OCI-M1 (cell line): ENCODE measurements at regions not wholly inside any gene's neighbourhood (a gene's known extent, or its start where the extent isn't known, plus 50 kb on each side); places are given as distances from the start of the nearest gene placed in this dataset.

Experiments used
- DNase-seq: peaks from one replicate; lab custom pipeline; 2025; lab: John Stamatoyannopoulos, UW

DNA sequence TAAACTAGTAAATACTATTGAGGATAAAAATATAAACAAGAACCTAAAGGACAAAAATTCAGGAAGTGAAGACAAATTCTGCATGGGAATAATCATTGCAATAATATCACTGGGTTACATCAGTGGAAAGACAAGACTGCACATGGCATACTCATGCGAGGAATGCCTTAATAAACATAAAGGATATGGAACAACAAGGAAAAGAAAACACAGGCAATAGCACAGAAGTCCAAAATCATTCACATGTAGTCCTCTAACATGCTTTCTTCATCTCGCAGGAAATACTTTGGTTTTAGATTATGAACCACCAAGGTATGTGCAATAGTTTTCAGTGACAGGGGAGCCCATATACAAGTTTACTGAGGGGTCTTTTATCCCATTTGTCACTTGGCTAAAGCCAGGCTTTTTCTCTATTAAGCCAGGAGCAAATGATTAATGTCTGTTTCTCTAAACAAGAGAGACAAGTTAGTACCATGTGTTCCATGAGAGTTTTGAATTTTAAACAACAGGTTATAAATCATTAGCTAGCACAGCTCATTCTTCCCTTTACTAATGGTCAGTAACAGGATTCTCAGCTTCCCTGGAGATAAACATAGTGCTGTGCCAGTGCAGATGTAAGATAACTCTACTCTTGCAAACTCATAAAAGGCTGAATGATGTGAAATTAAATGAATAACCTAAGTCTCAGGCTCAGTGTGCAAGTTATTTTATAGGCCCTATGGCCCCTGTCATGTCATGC is 353.6 kb upstream of the FSIP2 start:
- no peak for DNase-seq

DNA sequence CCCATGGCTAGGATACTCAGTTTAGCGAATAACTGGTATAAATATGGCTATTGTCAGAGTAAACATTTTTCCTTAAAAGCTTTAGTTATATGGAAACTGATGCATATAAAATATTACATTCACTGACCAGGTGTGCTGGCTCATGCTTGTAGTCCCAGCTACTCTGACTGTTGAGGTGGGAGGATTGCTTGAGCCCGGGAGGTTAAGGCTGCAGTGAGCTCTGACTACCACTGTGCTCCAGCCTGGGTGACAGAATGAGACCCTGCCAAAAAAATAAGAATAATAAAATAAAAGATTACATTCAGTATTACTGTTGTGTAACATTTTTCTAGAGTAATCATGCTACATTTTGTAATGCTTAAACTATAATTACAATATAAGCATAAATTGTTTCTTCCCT is 350.4 kb upstream of the FSIP2 start:
- no peak for DNase-seq

DNA sequence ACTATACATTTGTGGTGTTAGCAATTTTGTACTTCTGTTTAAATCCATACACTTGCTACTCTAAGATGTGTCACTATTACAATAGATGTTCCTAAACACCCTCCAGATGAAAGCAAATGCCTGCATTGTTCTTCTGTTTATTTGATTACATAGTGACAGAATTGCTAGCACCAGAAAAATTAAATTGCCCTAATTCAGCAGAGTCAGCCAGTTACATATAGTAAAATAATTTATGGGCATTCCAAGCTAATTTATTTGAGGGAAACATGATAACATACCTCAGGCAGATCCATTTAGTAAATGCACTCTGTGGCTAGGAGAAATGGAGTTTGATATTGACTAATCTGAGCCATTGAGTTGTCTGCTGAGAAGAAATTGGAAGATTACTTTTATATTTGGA is 347.1 kb upstream of the FSIP2 start:
- DNase-seq: no peak

DNA sequence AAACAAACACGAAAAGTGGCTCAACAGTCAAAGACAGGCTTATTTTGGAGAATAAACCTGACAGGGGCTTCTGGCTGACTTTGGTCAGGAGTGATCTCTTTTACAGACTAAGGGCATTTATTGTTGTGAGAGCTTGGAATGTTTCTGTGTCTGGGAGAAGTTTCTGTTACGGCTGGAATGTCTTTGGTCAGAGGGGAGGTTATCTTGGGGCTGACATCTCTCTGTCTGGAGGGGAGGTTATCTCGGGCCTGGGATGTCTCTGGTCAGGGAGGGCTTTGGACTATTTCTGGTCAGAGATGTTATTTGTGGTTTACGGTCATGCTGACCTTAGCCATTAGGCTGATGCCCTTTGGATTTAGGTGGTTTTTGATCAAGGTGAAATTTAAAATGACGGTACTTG is 345.5 kb upstream of the FSIP2 start:
- DNase-seq: no peak

DNA sequence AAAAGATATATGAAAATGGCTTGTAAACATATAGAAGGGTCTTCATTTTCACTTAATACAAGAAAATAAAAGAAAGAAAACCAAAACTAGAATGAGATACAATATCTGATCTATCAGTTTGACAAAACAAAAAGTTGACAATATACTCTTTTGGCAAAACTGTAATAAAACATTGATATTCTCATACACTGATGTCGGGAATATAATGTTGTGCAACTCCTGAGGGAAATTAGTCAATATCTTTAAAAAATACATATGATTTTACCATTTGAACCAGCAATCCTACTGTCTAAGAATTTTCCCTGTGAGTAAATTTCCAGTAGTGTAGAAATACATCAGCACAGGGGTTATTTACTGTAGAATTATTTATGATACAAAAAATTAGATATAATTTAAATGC is 336.1 kb upstream of the FSIP2 start:
- no peak for DNase-seq

DNA sequence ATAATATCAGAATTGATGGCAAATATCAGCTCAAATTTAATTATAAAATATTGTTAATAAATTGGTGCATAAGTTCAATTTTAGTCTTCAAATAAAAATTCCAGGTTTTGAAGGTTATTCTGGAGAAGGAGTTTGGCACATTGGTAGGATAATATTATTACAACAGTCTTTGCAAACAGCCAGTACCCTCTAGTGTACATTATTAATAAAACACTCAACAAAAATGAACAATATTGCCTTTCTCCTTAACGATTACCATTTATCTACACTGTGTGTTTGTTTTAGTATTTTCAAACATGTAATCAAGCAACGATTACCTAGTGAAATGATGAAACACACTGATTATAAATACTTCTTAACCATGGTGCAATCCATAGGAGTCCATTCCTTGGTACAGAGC is 334.0 kb upstream of the FSIP2 start:
- DNase-seq: no peak

DNA sequence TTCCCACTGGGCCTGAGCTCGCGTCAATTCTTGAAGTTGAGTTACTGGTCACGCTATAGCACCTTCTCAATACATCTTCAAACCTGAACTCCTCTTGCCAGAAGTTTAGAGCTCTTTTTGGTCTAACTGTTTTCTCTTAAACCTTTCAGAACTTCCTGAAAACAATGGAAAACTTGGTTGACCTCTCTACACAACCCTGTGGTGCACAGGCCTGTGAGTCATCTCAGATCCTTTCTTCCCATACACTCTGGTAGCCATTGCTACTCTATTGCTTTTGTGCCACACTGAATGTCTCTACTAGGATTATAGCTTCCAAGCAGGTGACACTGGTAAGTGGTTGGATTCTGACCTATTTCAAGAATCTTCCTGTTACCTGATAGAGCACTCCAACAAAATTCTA is 321.5 kb upstream of the FSIP2 start:
- no peak for DNase-seq

DNA sequence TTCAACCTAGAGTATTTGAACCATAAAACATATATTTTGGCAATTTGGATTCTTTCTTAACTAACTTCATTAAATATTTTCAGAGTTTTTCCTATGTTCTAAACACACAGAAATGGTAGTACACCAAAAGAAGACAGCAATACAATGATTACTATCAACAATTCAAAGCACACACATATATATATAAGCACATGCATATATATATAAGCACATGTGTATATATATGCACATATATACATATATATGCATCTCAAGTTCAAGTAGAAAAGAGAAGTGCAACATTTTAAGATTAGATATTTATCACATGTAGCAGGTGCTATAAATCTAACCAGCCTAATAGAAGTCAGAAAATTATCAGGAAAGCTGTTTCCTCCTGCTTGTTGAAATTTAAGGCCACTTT is 320.9 kb upstream of the FSIP2 start:
- no peak for DNase-seq

DNA sequence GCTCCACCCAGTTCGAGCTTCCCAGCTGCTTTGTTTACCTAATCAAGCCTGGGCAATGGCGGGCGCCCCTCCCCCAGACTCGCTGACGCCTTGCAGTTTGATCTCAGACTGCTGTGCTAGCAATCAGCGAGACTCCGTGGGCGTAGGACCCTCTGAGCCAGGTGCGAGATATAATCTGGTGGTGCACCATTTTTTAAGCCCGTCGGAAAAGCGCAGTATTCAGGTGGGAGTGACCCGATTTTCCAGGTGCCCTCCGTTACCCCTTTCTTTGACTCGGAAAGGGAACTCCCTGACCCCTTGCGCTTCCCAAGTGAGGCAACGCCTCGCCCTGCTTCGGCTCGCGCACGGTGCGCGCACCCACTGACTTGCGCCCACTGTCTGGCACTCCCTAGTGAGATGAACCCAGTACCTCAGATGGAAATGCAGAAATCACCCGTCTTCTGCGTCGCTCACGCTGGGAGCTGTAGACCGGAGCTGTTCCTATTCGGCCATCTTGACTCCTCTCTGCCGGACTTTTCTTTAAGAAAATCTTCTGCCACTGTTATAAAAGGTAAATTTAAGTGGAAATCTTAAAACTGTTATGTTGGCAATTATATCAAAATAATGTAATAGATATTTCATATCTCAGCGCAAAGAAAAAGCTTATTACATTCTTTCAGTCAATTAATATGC is 313.5 kb upstream of the FSIP2 start:
- peak; percentile 63 for DNase-seq

DNA sequence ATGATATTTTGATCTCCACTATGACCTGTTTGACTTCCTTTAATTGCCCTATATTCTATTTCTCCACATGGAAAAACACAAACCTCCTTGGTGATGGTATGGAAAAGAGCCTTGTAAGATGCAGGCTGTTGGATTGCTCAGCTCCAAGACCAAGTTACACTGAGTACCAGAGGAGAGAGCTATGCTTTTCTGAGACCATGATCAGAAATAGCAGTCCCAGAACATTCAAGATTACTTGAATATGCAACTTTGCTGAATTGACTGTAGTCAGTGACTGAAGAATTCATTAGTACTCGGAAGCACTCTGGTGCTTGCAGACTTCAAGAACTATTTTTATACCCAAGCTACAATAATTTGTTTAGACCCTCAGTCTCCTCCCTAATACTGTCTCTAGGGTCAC is 310.6 kb upstream of the FSIP2 start:
- no peak for DNase-seq

DNA sequence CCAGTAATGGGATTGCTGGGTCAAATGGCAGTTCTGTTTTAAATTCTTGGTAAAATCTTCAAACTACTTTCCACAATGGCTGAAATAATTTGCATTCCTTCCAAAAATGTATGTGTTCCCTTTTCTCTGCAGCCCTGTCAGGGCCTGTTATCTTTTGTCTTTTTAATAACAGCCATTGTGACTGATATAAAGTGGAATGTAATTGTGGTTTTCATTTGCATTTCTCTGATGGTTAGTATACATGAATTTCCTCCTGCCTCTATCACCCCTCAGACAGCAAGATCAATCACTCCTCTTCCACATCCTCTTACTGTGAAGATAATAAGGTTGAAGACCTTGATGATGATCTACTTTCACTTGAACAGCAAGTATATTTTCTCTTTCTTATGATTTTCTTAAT is 304.8 kb upstream of the FSIP2 start:
- DNase-seq: peak; percentile 27

DNA sequence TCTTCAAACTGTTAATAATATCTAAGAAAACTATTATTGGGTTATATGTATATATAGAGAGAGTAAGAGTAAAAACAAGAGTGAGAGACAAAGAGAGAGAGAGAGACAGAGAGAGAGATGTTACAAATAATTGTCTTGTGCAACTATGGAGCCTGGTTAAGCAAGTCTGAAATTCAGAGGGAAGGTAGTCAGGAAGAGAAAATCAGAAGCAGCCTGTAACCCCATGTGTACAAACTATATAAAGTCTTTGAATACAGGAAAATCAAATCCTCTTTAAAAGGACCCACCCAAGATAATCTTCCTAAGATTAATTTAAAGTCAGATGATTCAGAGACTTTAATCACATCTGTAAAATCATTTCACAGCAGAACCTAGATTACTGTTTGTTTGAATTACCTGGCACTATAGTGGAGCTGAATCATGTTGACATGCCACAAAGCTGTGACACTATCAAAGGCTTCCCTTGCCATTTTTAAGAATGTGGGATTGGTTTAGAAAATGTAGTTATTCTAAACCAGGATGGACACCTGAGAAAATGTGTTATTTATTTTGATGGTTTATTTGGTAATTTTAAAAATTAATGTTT is 301.7 kb upstream of the FSIP2 start:
- DNase-seq: no peak

DNA sequence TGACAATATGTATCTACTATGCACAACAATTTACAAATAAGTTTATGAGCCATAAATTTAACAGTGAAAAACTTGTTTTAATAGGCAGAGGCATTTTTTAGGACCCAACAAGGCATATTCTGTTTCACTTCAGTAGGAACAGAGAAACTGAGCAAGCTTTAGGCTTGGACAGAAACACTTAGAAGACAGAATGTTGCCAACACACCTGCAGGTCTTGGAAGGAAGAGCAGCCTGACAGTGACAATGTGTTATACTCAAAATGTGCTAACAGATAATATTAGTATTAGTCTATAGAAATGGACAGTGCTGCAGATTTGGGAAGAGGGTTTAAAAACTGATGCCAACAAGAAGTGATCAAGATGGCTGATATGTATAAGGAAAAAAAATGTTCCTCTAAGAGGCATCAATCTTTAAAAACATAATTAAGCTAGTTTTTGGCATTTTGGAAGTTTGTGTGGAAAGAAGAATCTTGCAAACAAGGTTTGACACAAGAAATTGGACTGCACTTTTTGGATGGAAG is 297.1 kb upstream of the FSIP2 start:
- DNase-seq: no peak

DNA sequence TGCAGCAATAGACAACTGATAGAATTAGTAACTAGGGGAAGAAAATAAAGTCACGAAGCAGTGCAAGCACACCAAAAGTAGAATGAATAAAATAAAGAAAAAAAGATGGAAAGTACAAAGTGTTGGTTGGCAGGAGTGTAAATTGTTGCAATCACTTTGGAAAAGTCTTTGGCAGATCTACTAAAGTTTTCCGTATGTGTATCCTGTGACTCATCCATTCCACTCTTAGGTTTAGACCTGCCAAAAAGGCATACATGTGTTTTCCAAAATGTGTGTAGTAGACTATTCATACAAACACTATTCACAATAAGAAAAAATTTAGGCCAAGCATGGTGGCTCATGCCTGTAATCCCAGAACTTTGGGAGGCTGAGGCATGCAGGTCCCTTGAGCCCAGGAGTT is 282.1 kb upstream of the FSIP2 start:
- no peak for DNase-seq

DNA sequence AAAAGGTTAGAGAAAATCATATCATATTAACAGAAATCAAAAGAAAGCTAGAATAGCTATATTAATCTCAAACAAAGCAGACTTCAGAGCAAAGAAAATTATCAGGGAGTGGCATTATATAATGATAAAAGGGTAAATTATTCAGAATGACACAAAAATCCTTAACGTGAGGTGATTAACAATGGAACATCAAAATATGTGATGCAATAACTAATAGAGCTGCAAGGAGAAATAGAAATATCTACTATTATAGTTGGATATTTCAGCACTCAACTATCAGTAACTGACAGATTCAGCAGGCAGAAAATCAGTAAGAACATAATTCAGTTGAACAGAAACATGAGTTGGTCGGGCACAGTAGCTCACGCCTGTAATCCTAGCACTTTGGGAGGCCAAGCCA is 275.1 kb upstream of the FSIP2 start:
- DNase-seq: no peak

DNA sequence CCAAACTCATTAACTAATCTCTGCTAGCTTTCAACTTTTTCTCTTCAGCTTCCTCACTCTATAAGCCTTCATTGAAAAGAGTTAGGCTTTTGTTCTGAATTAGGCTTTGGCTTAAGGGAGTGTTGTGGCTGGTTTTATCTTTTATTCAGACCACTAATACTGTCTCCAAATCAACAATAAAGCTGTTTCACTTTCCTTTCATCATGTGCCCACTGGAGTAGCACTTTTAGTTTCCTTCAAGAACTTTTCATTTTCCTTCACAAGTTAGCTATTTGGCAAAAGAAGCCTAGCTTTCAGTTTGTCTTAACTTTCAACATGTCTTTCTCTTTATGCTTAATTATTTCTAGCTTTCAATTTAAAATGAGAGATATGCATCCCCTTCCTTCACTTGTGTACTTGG is 271.7 kb upstream of the FSIP2 start:
- DNase-seq: peak; percentile 23

DNA sequence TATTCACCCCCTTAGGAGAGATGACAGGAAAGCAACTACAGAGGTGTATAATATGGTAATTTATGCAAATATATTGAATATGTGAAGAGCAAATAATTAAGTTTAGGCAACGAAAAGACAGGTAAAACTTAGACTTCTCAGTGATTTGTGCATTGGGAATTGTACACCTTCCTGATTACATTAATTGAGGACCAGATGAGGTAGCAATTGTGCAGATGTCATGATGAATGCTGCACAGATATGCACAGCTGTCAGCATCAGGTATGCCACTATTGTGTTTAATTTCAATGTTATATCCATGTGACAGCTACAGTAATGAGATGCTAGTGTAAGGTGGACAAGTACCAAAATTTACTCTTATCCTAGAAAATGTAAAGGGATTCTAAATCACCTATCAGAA is 267.2 kb upstream of the FSIP2 start:
- no peak for DNase-seq

DNA sequence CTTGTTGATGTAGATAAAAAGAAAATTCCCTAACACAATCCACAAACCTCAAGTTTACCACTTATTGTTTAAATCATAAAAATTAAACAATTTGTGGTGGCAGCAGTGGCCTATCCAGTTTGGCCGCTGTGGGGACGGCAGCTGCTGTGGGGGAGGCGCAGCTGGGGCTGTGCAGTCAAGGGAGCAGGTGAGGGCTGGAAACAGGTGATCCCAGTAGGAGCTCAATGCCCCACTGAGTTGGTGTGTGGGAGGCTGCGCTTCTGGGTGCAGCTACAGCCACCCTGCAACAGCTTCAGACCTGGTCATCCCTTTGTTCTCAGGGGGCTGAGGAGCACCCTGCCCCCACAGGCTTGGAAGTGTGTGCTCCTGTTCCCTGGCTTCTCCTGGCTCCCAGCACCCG is 266.0 kb upstream of the FSIP2 start:
- DNase-seq: no peak

DNA sequence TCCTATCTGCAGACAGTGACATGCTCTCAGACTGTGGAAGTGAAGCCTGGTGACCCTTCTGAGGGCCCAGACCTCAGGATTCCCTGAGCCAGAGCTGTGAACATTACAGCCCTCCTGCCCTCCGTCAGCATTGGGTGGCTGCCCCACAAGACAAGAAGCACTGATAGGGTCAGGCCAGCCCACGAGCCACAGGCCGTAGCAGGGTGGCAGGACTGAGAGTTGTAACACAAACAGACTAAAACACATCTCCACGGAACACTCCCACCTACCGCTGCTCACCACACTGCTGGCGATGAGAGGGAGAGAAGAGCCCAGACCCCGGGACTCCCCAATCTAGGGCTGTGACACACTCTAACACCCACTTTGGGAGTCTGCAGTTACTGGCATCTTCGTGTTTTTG is 264.8 kb upstream of the FSIP2 start:
- DNase-seq: no peak

DNA sequence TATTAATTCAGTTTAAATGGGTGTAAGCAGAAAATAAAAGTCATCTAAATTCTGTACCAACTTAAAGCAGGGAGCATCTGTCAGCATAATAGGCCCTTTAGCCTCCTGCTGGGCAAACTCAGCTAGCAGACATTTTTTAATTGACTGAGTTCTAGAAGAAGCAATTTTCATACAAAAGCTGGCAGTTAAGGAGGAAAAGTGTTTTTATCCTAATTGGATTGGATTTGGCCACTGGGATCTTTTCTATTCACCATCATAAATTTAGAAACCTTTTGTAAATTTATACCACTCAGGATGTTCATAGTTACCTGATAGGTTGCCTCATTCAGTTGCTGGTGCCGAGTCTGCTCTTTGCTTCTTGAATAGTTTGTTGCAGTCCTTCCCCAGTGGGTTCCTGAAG is 262.7 kb upstream of the FSIP2 start:
- DNase-seq: no peak

DNA sequence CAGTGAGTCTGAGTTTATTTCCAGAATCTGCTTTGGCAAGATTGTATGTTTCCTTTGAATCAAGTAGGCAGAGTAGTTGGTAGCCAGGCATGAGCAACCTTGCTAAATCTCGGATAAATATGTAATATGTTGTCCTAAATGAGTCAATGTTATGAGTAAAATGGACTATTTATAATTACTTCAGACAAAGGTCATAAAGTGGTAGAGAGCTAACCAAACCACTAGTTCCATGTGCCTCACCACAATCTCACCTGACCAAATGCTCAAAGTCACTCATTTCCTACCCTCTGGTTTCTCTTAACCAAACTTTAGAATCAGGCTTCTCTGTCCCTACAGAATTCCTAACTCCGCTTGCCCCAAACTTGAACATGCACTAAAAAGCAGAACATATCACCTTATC is 261.2 kb upstream of the FSIP2 start:
- DNase-seq: no peak

DNA sequence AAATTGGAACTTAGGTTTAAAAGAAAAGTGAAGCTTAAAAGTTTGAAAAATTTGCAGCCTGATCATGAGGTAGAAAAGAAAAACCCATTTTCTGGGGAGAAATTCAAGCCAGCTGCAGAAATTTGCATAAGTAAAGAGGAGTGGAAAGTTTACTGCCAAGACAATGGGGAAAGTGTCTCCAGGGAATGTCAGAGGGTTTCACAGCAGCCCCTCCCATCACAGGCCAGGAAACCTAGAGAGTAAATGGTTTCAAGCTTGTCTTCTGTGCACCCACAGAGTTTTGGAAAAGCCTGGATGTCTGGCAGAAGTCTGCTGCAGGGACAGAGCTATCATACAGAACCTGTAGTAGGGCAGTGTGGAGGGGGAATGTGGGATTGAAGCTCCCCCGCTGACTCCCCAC is 254.0 kb upstream of the FSIP2 start:
- no peak for DNase-seq

DNA sequence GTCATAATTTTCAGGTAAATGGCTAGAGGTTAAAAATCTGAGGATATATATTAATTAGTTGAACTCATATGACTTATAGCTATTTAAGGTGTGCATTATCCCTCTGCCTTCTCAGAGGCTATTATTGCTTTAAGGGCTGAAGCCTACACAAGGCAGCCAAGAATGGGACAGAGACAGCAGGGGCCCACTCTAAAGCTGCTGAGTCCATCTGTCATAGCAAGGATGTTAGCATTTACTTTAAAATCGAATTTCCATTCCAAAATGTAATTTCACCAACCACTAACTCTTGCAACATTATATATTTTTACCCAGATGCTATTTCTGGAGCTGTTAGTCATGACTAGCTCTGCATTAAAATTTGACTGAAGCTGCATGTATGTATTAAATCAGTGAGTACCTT is 236.3 kb upstream of the FSIP2 start:
- DNase-seq: no peak

DNA sequence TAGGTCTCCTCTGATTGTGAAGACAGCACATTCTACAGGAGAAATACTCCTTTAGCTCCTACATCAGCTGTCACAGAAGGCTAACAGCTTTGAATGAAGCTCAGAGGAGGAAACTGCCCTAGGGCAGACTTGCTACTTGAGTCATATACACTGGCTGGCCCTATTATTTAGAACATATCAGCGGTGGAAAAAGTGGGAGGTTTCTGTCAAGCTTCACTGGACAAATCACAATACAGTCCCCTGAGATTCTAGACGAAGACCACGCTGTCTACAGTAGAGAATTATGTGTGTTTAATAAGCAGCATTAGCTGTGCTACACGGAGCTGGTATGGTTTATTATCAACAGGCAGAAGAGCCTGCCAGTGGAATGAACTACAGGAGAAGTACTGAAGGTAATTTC is 230.9 kb upstream of the FSIP2 start:
- no peak for DNase-seq
